ENCODE measurements at regions not wholly inside any gene's neighbourhood (a gene's known extent, or its start where the extent isn't known, plus 50 kb on each side); places are given as distances from the start of the nearest gene placed in this dataset.

DNA sequence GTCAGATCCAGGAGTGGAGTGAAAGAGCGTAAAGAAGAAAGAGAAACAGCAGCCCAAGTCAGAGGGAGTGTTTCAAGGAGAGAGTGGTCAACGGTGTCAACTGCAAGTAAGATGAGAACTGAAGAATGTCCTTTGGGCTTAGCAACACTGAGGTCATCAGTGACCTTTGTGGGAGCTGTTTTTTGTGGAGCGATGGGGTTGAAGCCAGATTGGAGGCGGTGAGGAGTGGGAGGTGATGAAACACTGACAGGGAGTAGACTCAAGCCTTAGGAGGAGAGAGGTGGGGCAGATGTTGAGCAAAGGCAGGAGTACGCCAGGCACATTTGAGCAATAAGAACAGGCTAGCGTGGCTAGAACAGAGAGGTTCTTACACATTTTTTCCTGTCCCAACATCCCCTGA, 103.7 kb upstream of the GNAO1 start:
- DNase-seq = no peak

- DNase-seq = no peak
Measured at GRCh38 chr16:56081371-56081770, 109.9 kb upstream of the GNAO1 start.

DNA sequence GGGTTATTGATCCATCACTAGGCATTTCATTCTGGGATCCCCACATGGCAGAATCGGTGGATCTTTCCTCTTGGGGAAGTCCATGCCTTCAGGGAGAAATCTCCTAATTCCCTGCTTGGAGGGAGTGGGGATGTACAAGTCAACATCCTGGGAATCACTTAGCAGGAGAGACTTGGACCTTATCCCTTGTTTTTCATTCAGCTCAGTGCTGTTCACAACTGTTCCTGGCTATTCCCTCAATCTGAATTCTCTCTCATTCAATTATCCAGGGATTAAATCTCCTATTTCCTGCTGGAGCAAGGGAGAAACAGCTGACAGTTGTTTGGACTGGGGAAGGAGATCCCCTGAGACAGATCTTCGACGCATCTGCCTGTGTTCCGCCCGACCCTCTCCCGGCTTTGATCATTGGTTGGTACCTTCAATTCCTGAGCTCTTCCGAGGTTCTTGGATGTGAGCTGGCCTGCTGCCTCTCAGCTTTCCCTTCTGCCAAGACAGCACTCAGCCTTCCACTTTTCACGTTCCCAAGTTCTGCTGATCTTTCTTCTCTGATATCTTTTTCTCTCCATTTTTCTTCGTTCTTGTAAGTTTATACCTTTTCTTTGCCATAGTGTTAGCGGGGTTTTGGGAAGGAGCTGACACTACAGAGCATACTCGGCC, 115.4 kb upstream of the GNAO1 start:
- no peak for DNase-seq

DNA sequence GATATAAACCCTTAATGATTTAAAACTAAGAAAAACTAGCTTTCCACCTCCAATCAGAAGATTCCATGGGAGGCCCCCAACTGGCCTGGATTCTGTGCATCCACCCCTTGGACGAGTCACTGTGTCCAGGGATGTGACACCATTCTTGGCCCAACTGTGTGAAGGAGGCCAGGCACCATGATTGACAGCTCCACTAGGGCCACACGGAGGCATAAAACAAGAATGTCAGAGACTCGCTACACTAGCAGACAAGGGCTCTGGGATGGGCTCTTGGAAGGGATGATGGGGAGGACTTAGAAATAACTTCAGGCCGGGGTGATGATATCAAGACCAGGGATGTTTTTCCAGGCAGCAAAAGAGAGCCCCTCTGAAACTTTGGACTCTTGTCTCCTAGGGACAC, 117.8 kb upstream of the GNAO1 start:
- DNase-seq = no peak

- DNase-seq = no peak
Measured at GRCh38 chr16:56072096-56072495, 119.2 kb upstream of the GNAO1 start.

GRCh38 chr16:56068816-56069215, 122.5 kb upstream of the GNAO1 start:
- DNase-seq = no peak

GRCh38 chr16:56068314-56068713, 123.0 kb upstream of the GNAO1 start:
- DNase-seq = no peak

DNA sequence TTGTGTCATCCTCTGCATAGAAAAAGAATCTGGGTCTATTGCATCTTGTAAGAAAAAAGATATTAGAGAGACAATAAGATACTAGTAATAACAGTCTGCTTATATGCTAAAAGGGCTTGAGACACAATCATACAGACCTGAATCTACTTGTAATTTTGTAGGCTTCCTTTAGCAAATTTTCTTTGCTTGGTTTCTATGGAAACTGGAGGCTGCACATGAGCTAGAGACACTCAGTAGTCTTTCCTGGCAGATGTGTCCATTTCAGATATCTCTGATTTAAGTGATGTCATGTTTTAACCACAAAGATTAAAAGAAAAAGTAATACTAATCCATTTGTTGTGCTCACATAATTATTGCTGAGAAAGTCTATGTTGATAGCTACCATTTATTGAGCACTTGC, 123.9 kb upstream of the GNAO1 start:
- DNase-seq = no peak

GRCh38 chr16:56066617-56067016, 124.7 kb upstream of the GNAO1 start:
- DNase-seq = no peak

DNA sequence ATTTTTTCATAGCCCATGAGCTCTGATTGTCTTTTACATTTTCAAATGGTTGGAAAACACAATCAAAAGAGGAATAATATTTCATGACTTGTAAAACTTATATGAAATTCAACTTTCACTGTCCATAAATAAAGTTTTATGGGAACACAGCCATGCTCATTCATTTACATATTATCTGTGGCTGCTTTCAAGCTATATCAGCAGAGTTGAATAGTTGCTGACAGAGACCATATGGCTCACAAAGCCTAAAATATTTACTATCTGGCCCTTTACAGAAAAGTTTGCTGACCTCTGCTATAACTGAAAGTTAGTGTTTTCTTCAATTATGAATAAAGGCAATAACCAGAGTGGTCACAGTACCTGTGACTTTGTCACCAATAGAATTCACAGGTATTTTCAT, 128.2 kb upstream of the GNAO1 start:
- no peak for DNase-seq

DNA sequence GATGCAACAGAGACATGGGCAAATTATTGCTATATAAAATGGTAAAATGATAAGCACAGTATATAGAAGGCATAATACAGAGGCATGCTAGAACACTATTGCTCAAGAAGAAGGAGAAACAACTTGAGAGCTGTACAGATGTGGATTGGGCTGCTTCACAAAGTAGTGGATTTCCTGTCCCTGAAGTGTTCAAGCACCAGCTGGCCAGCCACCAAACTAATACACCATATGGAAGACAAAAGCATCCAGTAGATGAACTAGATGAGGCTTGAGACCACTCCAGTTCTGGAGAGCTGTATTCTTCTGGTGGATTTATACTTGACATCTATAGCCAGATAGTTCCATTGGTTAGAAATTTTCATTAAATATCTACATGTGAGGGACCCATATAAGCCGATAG, 134.1 kb upstream of the GNAO1 start:
- DNase-seq = no peak

DNA sequence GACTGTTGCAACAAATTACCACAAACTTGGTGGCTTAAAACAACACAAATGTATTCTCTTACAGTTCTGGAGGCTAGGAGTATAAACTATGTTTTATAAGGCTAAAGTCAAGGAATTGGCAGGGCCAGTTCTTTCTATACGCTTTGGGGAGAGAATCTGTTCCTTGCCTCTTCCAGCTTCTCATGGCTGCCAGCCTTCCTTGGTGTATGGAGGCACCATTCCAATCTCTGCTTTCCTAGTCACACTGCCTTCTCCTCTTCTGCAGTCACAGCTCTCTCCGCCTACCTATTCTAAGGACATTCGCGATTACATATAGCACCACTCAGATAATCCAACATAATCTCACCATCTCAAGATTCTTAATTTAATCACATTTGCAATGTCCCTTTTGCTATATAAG, 140.4 kb upstream of the GNAO1 start:
- DNase-seq = no peak

DNA sequence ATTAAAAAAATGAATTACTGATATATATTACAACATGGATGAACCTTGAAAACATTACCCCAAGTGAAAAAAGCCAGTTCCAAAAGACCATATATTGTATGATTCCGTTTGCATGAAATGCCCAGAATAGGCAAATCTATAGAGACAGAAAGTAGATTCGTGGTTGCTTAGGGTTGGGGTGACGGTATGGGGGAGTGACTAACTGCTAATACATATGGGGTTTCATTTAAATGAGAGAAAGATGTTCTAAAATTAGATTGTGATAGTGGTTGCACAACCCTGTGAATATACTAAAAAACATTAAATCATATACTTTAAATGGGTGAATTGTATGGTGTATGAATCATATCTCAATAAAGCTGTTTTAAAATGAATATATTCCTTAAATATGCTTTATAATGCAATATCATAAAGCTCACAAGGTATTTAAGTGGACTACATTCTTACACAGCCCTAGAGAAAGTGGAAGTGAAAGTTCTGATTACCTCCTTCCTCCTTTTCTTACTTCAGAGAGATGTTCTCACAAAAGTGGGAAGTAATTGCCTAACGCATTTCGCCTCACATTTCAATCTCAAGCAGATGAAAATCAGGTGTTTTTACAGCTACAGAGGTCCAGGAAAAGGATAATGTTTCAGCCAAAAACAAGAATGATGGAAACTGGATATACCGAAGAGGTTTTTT, 142.7 kb upstream of the GNAO1 start:
- DNase-seq = no peak

GRCh38 chr16:56047307-56048234, 143.7 kb upstream of the GNAO1 start:
- DNase-seq = no peak

DNA sequence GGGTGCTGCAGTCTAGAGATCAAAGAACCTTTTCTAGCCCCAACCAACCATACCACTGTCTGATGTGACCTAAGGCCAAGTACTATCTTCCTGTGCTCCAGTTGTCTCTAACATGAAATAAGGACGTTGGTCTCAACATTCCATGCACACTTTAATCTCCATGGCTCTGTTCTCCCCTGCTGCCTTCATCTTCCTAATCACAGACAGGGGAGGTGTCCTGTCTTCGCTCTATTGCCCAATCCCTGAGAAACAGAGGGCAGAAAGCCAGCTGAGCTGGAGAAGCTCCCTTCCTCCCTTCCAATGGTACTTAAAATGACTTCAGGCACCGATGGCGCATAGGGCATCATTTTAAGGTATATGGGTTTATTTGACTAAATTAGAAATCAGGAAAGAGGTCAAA, 148.9 kb upstream of the GNAO1 start:
- DNase-seq = no peak

DNA sequence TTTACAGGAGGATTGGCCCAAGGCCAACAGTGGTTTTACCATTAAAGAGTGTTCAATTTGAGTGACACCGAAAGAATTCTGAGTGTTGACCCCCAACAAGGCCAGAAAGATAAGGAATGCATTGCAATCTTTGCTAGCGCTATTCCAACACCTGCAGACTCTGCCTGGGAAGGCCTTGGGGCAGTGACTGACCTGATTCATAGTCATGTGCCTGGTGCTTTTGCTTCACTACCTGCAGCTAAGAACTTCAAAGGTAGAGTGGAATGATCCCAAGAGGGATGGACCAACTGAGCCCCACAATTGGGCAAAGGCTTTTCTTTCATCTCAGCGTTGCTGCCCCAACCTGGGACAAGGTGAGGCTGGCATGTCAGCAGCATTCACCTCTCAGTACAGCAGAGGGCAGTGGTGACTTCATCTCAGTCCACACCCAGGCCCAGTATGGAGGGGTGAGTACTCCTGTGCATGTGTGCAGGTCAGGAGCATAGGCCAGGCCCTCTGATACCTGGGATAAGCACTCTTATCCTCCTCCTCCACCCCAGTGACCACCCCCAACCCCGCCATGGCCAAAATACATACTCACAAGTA, 149.6 kb upstream of the GNAO1 start:
- peak; percentile 60 for DNase-seq

- no peak for DNase-seq
Measured at GRCh38 chr16:56038564-56039098, 152.7 kb upstream of the GNAO1 start.

DNA sequence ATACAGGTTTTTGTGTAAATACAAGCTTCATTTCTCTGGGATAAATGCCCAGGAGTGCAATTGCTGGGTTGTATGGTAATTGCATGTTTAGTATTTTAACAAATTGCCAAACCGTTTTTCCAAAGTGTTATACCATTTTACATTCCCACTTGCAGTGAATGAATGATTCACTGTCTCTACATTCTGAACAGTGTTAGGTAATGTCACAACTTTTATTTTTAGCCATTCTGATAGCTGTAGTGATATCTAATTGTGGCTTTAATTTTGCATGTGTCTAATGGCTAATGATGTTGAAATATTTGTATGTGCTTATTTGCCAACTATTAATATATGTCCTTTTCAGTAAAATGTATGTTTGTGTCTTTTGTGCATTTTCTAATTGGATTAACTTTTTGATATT, 156.9 kb upstream of the CES5A start:
- no peak for DNase-seq

DNA sequence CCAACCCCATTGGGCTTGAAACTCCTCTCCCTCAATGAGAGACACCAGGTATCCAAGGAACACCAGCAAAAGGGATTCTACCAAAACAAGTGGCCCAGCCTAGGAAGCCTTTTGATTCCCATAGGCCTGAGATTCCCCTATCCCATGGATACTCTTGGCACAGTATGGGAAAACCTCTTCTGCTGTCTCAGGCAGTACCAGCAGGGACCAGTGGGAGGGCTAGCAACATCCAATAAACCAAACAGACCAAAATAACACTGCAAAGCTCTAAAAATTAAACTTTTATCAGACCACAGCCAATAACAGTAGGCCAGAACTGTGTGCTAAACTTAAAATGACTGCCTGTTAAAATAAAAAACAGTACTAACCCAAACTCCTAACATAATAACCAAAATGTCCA, 153.9 kb upstream of the CES5A start:
- DNase-seq = no peak

DNA sequence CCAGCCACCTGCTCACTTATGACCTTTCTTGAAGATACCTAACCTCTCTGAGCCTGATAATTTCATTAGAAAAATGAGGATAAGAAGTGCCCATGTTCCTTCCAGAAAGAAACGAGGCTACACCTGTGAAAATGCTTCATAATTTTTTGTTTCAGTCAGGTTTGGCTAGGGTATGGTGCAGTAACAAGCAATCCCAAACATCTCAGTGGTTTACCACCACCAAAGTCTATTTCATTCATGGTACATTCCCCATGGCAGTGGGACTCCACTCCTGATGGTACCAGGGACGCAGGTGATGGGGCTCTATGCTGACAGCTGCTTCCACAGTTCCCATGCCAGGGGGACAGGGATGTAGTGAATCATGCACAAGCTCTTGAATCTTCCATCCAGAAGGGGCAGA, 147.6 kb upstream of the CES5A start:
- DNase-seq = no peak

DNA sequence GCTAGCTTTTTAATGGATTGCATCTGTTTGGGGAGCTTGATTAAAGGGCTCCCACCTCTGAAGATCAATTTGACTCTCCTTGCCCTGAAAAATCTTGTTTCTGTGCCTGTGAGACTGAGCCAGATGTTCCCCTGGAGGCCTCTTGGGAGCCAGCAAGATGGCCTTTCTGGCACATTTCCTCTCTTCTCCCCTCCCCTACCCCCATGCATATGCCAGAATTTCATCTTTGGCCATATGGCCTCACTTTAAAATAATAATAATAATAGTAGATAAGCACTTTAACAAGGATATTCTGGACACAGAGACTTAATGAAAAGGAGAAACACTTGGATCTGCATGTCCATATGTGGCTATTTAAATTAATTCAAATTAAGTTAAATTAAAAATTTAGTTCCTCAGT, 144.1 kb upstream of the CES5A start:
- DNase-seq = no peak

DNA sequence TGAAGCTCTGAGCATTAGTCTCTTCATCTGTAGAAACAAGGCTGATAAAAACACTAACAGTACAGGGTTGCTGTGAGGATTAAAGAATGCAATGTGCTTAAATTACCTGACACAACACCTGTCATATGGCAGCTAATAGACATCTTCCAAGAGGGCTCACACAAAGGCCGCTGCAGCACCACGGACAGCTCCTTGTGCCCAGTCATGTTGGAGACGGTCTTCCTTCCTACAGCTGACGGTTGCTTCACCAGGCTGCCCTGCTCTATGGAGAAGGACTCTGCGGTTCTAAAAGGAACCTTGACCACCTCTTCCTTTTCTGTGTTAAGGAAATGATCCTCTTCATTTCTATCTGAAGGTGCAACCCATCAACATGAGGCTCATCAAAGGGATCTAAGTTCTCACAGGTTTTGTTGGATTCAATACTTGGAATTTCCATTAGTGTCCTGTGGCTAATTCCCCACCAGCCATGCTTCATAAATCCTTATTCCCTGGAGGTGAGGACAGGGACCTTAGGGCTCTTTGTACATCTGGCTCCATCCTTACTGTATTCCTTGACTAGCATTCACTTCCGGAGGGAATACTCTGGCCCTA, 138.9 kb upstream of the CES5A start:
- DNase-seq = peak; percentile 60

- DNase-seq = no peak
Measured at GRCh38 chr16:56012482-56012811, 137.3 kb upstream of the CES5A start.
